Activated T-helper 1 cell treated with anti-CD3 and anti-CD28 coated beads, Interleukin-12 subunit alpha, Interleukin-12 subunit beta, Interleukin-2, Interleukin-4 antibody, amounts not matched to agents 30 ng/mL and 10 ng/mL and 1 ng/mL, durations not matched to agents 14 hours and 24 hours and 36 hours (primary cell): ENCODE measurements at regions not wholly inside any gene's neighbourhood (a gene's known extent, or its start where the extent isn't known, plus 50 kb on each side); places are given as distances from the start of the nearest gene placed in this dataset.

Experiments
- DNase-seq: peaks from one replicate; pipeline ENCODE4 v3.0.0; 2021; ENCODE audit warnings: low spot score
- H3K27ac Mint-ChIP-seq: one replicate; pipeline ENCODE4 v1.8.0; 2021; ENCODE audit warnings: mild to moderate bottlenecking, mixed read lengths
- H3K27me3 Mint-ChIP-seq: one replicate; pipeline ENCODE4 v1.8.0; 2022; ENCODE audit warnings: mild to moderate bottlenecking, moderate library complexity, mixed read lengths; ENCODE audit not compliant: insufficient read depth
- H3K36me3 Mint-ChIP-seq: one replicate; pipeline ENCODE4 v1.8.0; 2021; ENCODE audit warnings: low read depth, mixed read lengths
- H3K4me1 Mint-ChIP-seq: one replicate; pipeline ENCODE4 v1.8.0; 2021; ENCODE audit warnings: low read depth, mixed read lengths
- H3K4me3 Mint-ChIP-seq: one replicate; pipeline ENCODE4 v1.8.0; 2021; ENCODE audit warnings: mild to moderate bottlenecking, moderate library complexity, mixed read lengths
- H3K9me3 Mint-ChIP-seq: one replicate; pipeline ENCODE4 v1.8.0; 2021; ENCODE audit warnings: mixed read lengths
- intact Hi-C: fragments of 100-400 bp; cut with micrococcal nuclease; formaldehyde crosslinking; loops from one replicate; pipeline ENCODE4 v1.15.1; 2024

GRCh38 chr12:92608151-92609091 is 94.4 kb upstream of the PLEKHG7 start:
- Mint-ChIP-seq H3K36me3 (peaks cover 6% of the 10 kb centered on the region), H3K27me3 (no peaks in the 10 kb centered on the region), H3K9me3 (peaks cover 5% of the 10 kb centered on the region), H3K4me3 (no peak overlapping the region), H3K27ac (peak overlapping the region; percentile 59), H3K4me1 (peaks cover 26% of the 10 kb centered on the region)
- intact Hi-C loops = loop anchor here (5.0 kb wide), 1 partner anchor 36 kb away; no protein-coding TSS in a partner anchor
- DNase-seq = no peak

GRCh38 chr12:92606956-92607355 is 95.8 kb upstream of the PLEKHG7 start:
- H3K27me3 Mint-ChIP-seq = no peaks in the 10 kb centered on the region
- H3K4me1 Mint-ChIP-seq = peaks cover 36% of the 10 kb centered on the region
- peaks cover 14% of the 10 kb centered on the region for H3K9me3 Mint-ChIP-seq
- H3K27ac Mint-ChIP-seq = no peak overlapping the region
- intact Hi-C loops = loop anchor here (5.0 kb wide), 1 partner anchor 35 kb away; no protein-coding TSS in a partner anchor
- H3K4me3 Mint-ChIP-seq = no peak overlapping the region
- peaks cover 7% of the 10 kb centered on the region for H3K36me3 Mint-ChIP-seq
- no peak for DNase-seq

- intact Hi-C loops = loop anchor here (5.0 kb wide), 1 partner anchor 33 kb away; no protein-coding TSS in a partner anchor
- DNase-seq = no peak
- peaks cover 37% of the 10 kb centered on the region for H3K4me1 Mint-ChIP-seq
- peaks cover 26% of the 10 kb centered on the region for H3K9me3 Mint-ChIP-seq
- H3K36me3 Mint-ChIP-seq = peaks cover 11% of the 10 kb centered on the region
- H3K27ac Mint-ChIP-seq = no peak overlapping the region
- no peaks in the 10 kb centered on the region for H3K27me3 Mint-ChIP-seq
- H3K4me3 Mint-ChIP-seq = no peak overlapping the region
Measured at GRCh38 chr12:92605621-92606170, 97.1 kb upstream of the PLEKHG7 start.

- intact Hi-C loops = loop anchor here (1.0 to 5.0 kb wide), 2 partner anchors 10 to 32 kb away; no protein-coding TSS in a partner anchor
- peaks cover 30% of the 10 kb centered on the region for H3K9me3 Mint-ChIP-seq
- H3K36me3 Mint-ChIP-seq = peaks cover 11% of the 10 kb centered on the region
- H3K27me3 Mint-ChIP-seq = no peaks in the 10 kb centered on the region
- DNase-seq = no peak
- no peak overlapping the region for H3K27ac Mint-ChIP-seq
- H3K4me3 Mint-ChIP-seq = no peak overlapping the region
- peaks cover 34% of the 10 kb centered on the region for H3K4me1 Mint-ChIP-seq
Measured at GRCh38 chr12:92604786-92605185, 98.0 kb upstream of the PLEKHG7 start.

GRCh38 chr12:92603741-92604432 is 98.9 kb upstream of the PLEKHG7 start:
- H3K27me3 Mint-ChIP-seq = no peaks in the 10 kb centered on the region
- peaks cover 36% of the 10 kb centered on the region for H3K4me1 Mint-ChIP-seq
- H3K36me3 Mint-ChIP-seq = peaks cover 20% of the 10 kb centered on the region
- no peak overlapping the region for H3K4me3 Mint-ChIP-seq
- DNase-seq = no peak
- peak overlapping the region; percentile 86 for H3K27ac Mint-ChIP-seq
- peaks cover 39% of the 10 kb centered on the region for H3K9me3 Mint-ChIP-seq
- intact Hi-C loops = loop anchor here (1.0 kb wide), 1 partner anchor 10 kb away; no protein-coding TSS in a partner anchor

- Mint-ChIP-seq H3K27me3 (no peaks in the 10 kb centered on the region), H3K4me3 (no peak overlapping the region), H3K9me3 (peaks cover 46% of the 10 kb centered on the region), H3K4me1 (peaks cover 35% of the 10 kb centered on the region), H3K36me3 (peaks cover 21% of the 10 kb centered on the region), H3K27ac (peak overlapping the region; percentile 47)
- no peak for DNase-seq
- intact Hi-C loops = no loop called here
Measured at GRCh38 chr12:92602930-92603623, 99.7 kb upstream of the PLEKHG7 start.

GRCh38 chr12:92602476-92602875 is 100.3 kb upstream of the PLEKHG7 start:
- Mint-ChIP-seq H3K27me3 (no peaks in the 10 kb centered on the region), H3K9me3 (peaks cover 46% of the 10 kb centered on the region), H3K4me1 (peaks cover 39% of the 10 kb centered on the region), H3K4me3 (no peak overlapping the region), H3K27ac (peak overlapping the region; percentile 1), H3K36me3 (peaks cover 26% of the 10 kb centered on the region)
- DNase-seq = no peak
- intact Hi-C loops = no loop called here

GRCh38 chr12:92601680-92602079 is 101.1 kb upstream of the PLEKHG7 start:
- peaks cover 42% of the 10 kb centered on the region for H3K4me1 Mint-ChIP-seq
- DNase-seq = no peak
- intact Hi-C loops = no loop called here
- H3K9me3 Mint-ChIP-seq = peaks cover 46% of the 10 kb centered on the region
- H3K27ac Mint-ChIP-seq = no peak overlapping the region
- H3K27me3 Mint-ChIP-seq = no peaks in the 10 kb centered on the region
- no peak overlapping the region for H3K4me3 Mint-ChIP-seq
- H3K36me3 Mint-ChIP-seq = peaks cover 26% of the 10 kb centered on the region

GRCh38 chr12:92601176-92601575 is 101.6 kb upstream of the PLEKHG7 start:
- H3K36me3 Mint-ChIP-seq = peaks cover 28% of the 10 kb centered on the region
- no peaks in the 10 kb centered on the region for H3K27me3 Mint-ChIP-seq
- peaks cover 42% of the 10 kb centered on the region for H3K4me1 Mint-ChIP-seq
- H3K4me3 Mint-ChIP-seq = no peak overlapping the region
- DNase-seq = no peak
- H3K27ac Mint-ChIP-seq = no peak overlapping the region
- intact Hi-C loops = no loop called here
- peaks cover 46% of the 10 kb centered on the region for H3K9me3 Mint-ChIP-seq

GRCh38 chr12:92600052-92600451 is 102.7 kb upstream of the PLEKHG7 start:
- no peak for DNase-seq
- Mint-ChIP-seq H3K4me3 (no peak overlapping the region), H3K4me1 (peaks cover 50% of the 10 kb centered on the region), H3K9me3 (peaks cover 52% of the 10 kb centered on the region), H3K27ac (no peak overlapping the region), H3K36me3 (peaks cover 35% of the 10 kb centered on the region), H3K27me3 (no peaks in the 10 kb centered on the region)
- intact Hi-C loops = no loop called here

GRCh38 chr12:92597997-92598396 is 104.8 kb upstream of the PLEKHG7 start:
- Mint-ChIP-seq H3K4me1 (peaks cover 53% of the 10 kb centered on the region), H3K36me3 (peaks cover 38% of the 10 kb centered on the region), H3K27me3 (no peaks in the 10 kb centered on the region), H3K4me3 (no peak overlapping the region), H3K27ac (peak overlapping the region; percentile 76), H3K9me3 (peaks cover 53% of the 10 kb centered on the region)
- intact Hi-C loops = loop anchor here (1.0 to 10.0 kb wide), 2 partner anchors 128 to 1187 kb away; no protein-coding TSS in a partner anchor
- no peak for DNase-seq

GRCh38 chr12:92597118-92597517 is 105.7 kb upstream of the PLEKHG7 start:
- intact Hi-C loops = loop anchor here (10.0 kb wide), 1 partner anchor 1188 kb away; no protein-coding TSS in a partner anchor
- peaks cover 53% of the 10 kb centered on the region for H3K4me1 Mint-ChIP-seq
- H3K27ac Mint-ChIP-seq = peak overlapping the region; percentile 13
- H3K9me3 Mint-ChIP-seq = peaks cover 50% of the 10 kb centered on the region
- H3K27me3 Mint-ChIP-seq = no peaks in the 10 kb centered on the region
- no peak overlapping the region for H3K4me3 Mint-ChIP-seq
- H3K36me3 Mint-ChIP-seq = peaks cover 41% of the 10 kb centered on the region
- DNase-seq = no peak
